Activated T-cell treated with anti-CD3 and anti-CD28 coated beads, Interleukin-2, amount 50 U/mL, for 72 hours (primary cell): ENCODE measurements at regions not wholly inside any gene's neighbourhood (a gene's known extent, or its start where the extent isn't known, plus 50 kb on each side); places are given as distances from the start of the nearest gene placed in this dataset.
"Not testable (repeated sequence)": the region's sequence is repeated elsewhere in the genome, so short reads cannot be mapped to it uniquely, and the experiment has no call there.

Source experiments
- ATAC-seq, 2 donors: fragments of 150-1000 bp; cut with Tn5 transposase; replicated peaks in 1 of 2; 2 replicates each; pipeline ENCODE4 v1.10.0; 2021; ENCODE audit warnings: moderate library complexity in 2 of 2, mild to moderate bottlenecking in 1 of 2
- DNase-seq, 2 donors: peaks; one replicate each; pipeline ENCODE4 v3.0.0; 2021 to 2022; ENCODE audit warnings: mixed read lengths in 1 of 2
- H3K27ac Mint-ChIP-seq: one replicate; pipeline ENCODE4 v1.8.0; 2022; ENCODE audit warnings: mild to moderate bottlenecking, moderate library complexity, mixed read lengths
- H3K27me3 Mint-ChIP-seq: one replicate; pipeline ENCODE4 v1.8.0; 2022; ENCODE audit warnings: low read depth, mixed read lengths
- H3K36me3 Mint-ChIP-seq, 2 donors: one replicate each; pipeline ENCODE4 v1.8.0; 2022; ENCODE audit warnings: mixed read lengths in 2 of 2, mild to moderate bottlenecking in 1 of 2; ENCODE audit not compliant: insufficient read depth in 2 of 2
- H3K4me1 Mint-ChIP-seq: one replicate; pipeline ENCODE4 v1.8.0; 2022; ENCODE audit warnings: low read depth, mixed read lengths
- H3K4me3 Mint-ChIP-seq, 2 donors: one replicate each; pipeline ENCODE4 v1.8.0; 2022; ENCODE audit warnings: mild to moderate bottlenecking in 2 of 2, mixed read lengths in 2 of 2, moderate library complexity in 2 of 2
- H3K9me3 Mint-ChIP-seq, 2 donors: one replicate each; pipeline ENCODE4 v1.8.0; 2022; ENCODE audit warnings: mixed read lengths in 2 of 2

GRCh38 chr1:10947691-10948462, 64.6 kb upstream of the TARDBP start:
- Mint-ChIP-seq H3K27me3 (peaks cover 52% of the 10 kb centered on the region), H3K36me3 (no peaks in the 10 kb centered on the region), H3K4me1 (peaks cover 8% of the 10 kb centered on the region), H3K4me3 (no peak overlapping the region), H3K9me3 (no peaks in the 10 kb centered on the region), H3K27ac (no peak overlapping the region)
- ATAC-seq (no peak), DNase-seq (no peak)

GRCh38 chr1:10948463-10948775, 64.0 kb upstream of the TARDBP start:
- peaks cover 52% of the 10 kb centered on the region for H3K27me3 Mint-ChIP-seq
- H3K9me3 Mint-ChIP-seq: no peaks in the 10 kb centered on the region
- peaks cover 8% of the 10 kb centered on the region for H3K4me1 Mint-ChIP-seq
- no peak overlapping the region for H3K4me3 Mint-ChIP-seq
- H3K36me3 Mint-ChIP-seq: no peaks in the 10 kb centered on the region
- no peak for DNase-seq
- no peak overlapping the region for H3K27ac Mint-ChIP-seq
- ATAC-seq: no peak

GRCh38 chr1:10950316-10951172, 61.9 kb upstream of the TARDBP start:
- H3K27ac Mint-ChIP-seq: no peak overlapping the region
- no peak for ATAC-seq
- no peak overlapping the region for H3K4me3 Mint-ChIP-seq
- H3K9me3 Mint-ChIP-seq: no peaks in the 10 kb centered on the region
- peaks cover 33% of the 10 kb centered on the region for H3K27me3 Mint-ChIP-seq
- H3K36me3 Mint-ChIP-seq: no peaks in the 10 kb centered on the region
- H3K4me1 Mint-ChIP-seq: no peaks in the 10 kb centered on the region
- no peak for DNase-seq

- H3K27ac Mint-ChIP-seq, ATAC-seq, H3K36me3 Mint-ChIP-seq, DNase-seq, H3K4me1 Mint-ChIP-seq, H3K4me3 Mint-ChIP-seq, H3K9me3 Mint-ChIP-seq: not testable (repeated sequence)
- H3K27me3 Mint-ChIP-seq: peaks cover 35% of the 10 kb centered on the region
Measured at GRCh38 chr1:10951298-10951697, 61.2 kb upstream of the TARDBP start.

GRCh38 chr1:10951961-10952360, 60.5 kb upstream of the TARDBP start:
- ATAC-seq: no peak
- Mint-ChIP-seq H3K4me1 (no peaks in the 10 kb centered on the region), H3K27ac (no peak overlapping the region), H3K4me3 (no peak overlapping the region), H3K27me3 (peaks cover 33% of the 10 kb centered on the region), H3K36me3 (no peaks in the 10 kb centered on the region), H3K9me3 (no peaks in the 10 kb centered on the region)
- no peak for DNase-seq

GRCh38 chr1:10953505-10954193, 58.8 kb upstream of the TARDBP start:
- Mint-ChIP-seq H3K4me1 (no peaks in the 10 kb centered on the region), H3K36me3 (no peaks in the 10 kb centered on the region), H3K9me3 (no peaks in the 10 kb centered on the region), H3K4me3 (no peak overlapping the region), H3K27me3 (peaks cover 25% of the 10 kb centered on the region), H3K27ac (no peak overlapping the region)
- DNase-seq: no peak
- no peak for ATAC-seq

- DNase-seq (no peak), ATAC-seq (no peak)
- peaks cover 24% of the 10 kb centered on the region for H3K27me3 Mint-ChIP-seq
- H3K27ac Mint-ChIP-seq: no peak overlapping the region
- no peaks in the 10 kb centered on the region for H3K9me3 Mint-ChIP-seq
- H3K4me1 Mint-ChIP-seq: peaks cover 7% of the 10 kb centered on the region
- H3K4me3 Mint-ChIP-seq: no peak overlapping the region
- H3K36me3 Mint-ChIP-seq: no peaks in the 10 kb centered on the region
Measured at GRCh38 chr1:10957133-10957532, 55.3 kb upstream of the TARDBP start.

- H3K4me3 Mint-ChIP-seq: no peak overlapping the region
- no peak for ATAC-seq
- H3K9me3 Mint-ChIP-seq: no peaks in the 10 kb centered on the region
- no peak overlapping the region for H3K27ac Mint-ChIP-seq
- H3K4me1 Mint-ChIP-seq: peaks cover 7% of the 10 kb centered on the region
- no peaks in the 10 kb centered on the region for H3K36me3 Mint-ChIP-seq
- H3K27me3 Mint-ChIP-seq: peaks cover 20% of the 10 kb centered on the region
- no peak for DNase-seq
Measured at GRCh38 chr1:10958614-10959013, 53.8 kb upstream of the TARDBP start.

- peak overlapping the region in 1 of 2 donors; percentile 39 for H3K4me3 Mint-ChIP-seq
- peak; percentile 65 to 79 for ATAC-seq
Measured at GRCh38 chr1:10960411-10961299, 51.8 kb upstream of the TARDBP start.

GRCh38 chr1:10961300-10961833, 51.1 kb upstream of the TARDBP start:
- Mint-ChIP-seq H3K36me3 (no peaks in the 10 kb centered on the region), H3K27ac (peak overlapping the region; percentile 46), H3K27me3 (peaks cover 28% of the 10 kb centered on the region), H3K4me3 (peak overlapping the region in 1 of 2 donors; percentile 39), H3K9me3 (no peaks in the 10 kb centered on the region), H3K4me1 (peaks cover 24% of the 10 kb centered on the region)
- ATAC-seq: peak; percentile 25 to 26
- DNase-seq: no peak

More at GRCh38 chr1:10960411-10961299, 51.8 kb upstream of the TARDBP start:
- no peak overlapping the region for H3K27ac Mint-ChIP-seq
- DNase-seq: peak; percentile 84 to 87
- peaks cover 33% of the 10 kb centered on the region for H3K27me3 Mint-ChIP-seq
- H3K36me3 Mint-ChIP-seq: no peaks in the 10 kb centered on the region
- peaks cover 20% of the 10 kb centered on the region for H3K4me1 Mint-ChIP-seq
- H3K9me3 Mint-ChIP-seq: no peaks in the 10 kb centered on the region

- Mint-ChIP-seq H3K9me3 (no peaks in the 10 kb centered on the region), H3K27me3 (peaks cover 34% of the 10 kb centered on the region), H3K4me3 (no peak overlapping the region)
Measured at GRCh38 chr1:10962483-10962882, 50.0 kb upstream of the TARDBP start.

More at GRCh38 chr1:10962483-10962882, 50.0 kb upstream of the TARDBP start:
- ATAC-seq (no peak), DNase-seq (no peak)
- H3K4me1 Mint-ChIP-seq: peaks cover 24% of the 10 kb centered on the region
- no peaks in the 10 kb centered on the region for H3K36me3 Mint-ChIP-seq
- H3K27ac Mint-ChIP-seq: no peak overlapping the region
